BJ (cell line): ENCODE measurements at regions not wholly inside any gene's neighbourhood (a gene's known extent, or its start where the extent isn't known, plus 50 kb on each side); places are given as distances from the start of the nearest gene placed in this dataset.
A peak's percentile ranks its signal among the peaks of the same experiment; 100 is the strongest.

Experiments used
- CTCF ChIA-PET: fragments of 350-600 bp; formaldehyde crosslinking; extraction: SDS; loops from one replicate; lab custom pipeline; 2021; ENCODE audit warnings: antibody characterized with exemption, inconsistent platforms; lab: Yijun Ruan, JAX
- POLR2A ChIA-PET: fragments of 300-600 bp; sonication (Branson Sonifier 250); formaldehyde crosslinking; extraction: SDS; loops from one replicate; lab custom pipeline; 2021; ENCODE audit warnings: antibody characterized with exemption; lab: Charles Lee
- DNase-seq: peaks from one replicate; pipeline ENCODE4 v3.0.0-alpha.2; 2011; ENCODE audit warnings: low read depth
- H3K27me3 ChIP-seq: 2 replicates; pipeline ENCODE4 v1.6.0; 2011; ENCODE audit warnings: low read length; ENCODE audit not compliant: control insufficient read depth, insufficient read depth
- H3K36me3 ChIP-seq: 2 replicates; pipeline ENCODE4 v1.5.1; 2011; ENCODE audit warnings: low read length; ENCODE audit not compliant: control insufficient read depth, insufficient read depth
- H3K4me3 ChIP-seq: 2 replicates; pipeline ENCODE4 v1.5.1; 2011; ENCODE audit warnings: low read depth, mild to moderate bottlenecking, control low read depth, low read length
- CTCF ChIP-seq: IDR thresholded peaks from 2 replicates; pipeline ENCODE4 v1.5.1; 2011; ENCODE audit warnings: low read depth, mild to moderate bottlenecking, control low read depth, inconsistent platforms, low read length, moderate library complexity; ENCODE audit not compliant: insufficient read depth

- no peak for TF ChIP-seq CTCF
- ChIA-PET POLR2A (no interaction called here), CTCF (interaction anchor here (0.7 kb wide), 1 partner anchor 16 kb away, joined by 3 read pairs; no protein-coding TSS in a partner anchor)
- Histone ChIP-seq H3K36me3 (no peaks in the 10 kb centered on the region), H3K27me3 (no peaks in the 10 kb centered on the region), H3K4me3 (no peak overlapping the region)
- DNase-seq, result no peak
These were observed 219.8 kb upstream of the BMPER start for GRCh38 chr7:33685503-33685902.

- ChIA-PET CTCF (interaction anchor here (0.6 to 1.8 kb wide), 2 partner anchors 11 to 76 kb away, joined by 3 to 6 read pairs; no protein-coding TSS in a partner anchor), POLR2A (no interaction called here)
- Histone ChIP-seq H3K4me3 (no peak overlapping the region), H3K27me3 (no peaks in the 10 kb centered on the region), H3K36me3 (no peaks in the 10 kb centered on the region)
- no peak for TF ChIP-seq CTCF
- DNase-seq, result no peak
These were observed 219.2 kb upstream of the BMPER start for GRCh38 chr7:33685981-33686683.

DNA sequence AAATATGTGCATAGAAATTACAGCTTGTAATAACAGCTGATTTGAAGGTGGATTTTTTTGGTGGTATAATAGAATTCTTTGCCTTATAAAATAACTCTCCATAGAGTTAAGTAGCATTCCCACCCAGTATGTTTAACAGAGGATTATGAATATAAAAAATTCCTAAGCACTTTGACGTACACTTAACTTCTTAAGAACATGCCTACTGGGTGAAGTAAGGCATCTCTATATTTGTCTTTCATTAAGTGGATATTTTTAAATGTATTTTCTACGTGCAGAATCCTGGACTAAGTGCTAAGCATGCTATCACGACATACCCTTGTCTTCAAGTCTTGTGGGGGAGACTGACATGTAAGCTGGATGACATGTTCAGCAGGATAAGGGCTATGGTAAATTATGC lies 217.7 kb upstream of the BMPER start:
- ChIA-PET CTCF (interaction anchor here (1.2 to 1.8 kb wide), 2 partner anchors 10 to 17 kb away, joined by 6 read pairs; no protein-coding TSS in a partner anchor), POLR2A (no interaction called here)
- Histone ChIP-seq H3K36me3 (no peaks in the 10 kb centered on the region), H3K4me3 (no peak overlapping the region), H3K27me3 (no peaks in the 10 kb centered on the region)
- DNase-seq, result no peak
- TF ChIP-seq CTCF, result no peak

GRCh38 chr7:33691180-33691579 lies 214.2 kb upstream of the BMPER start:
- H3K36me3 ChIP-seq, result no peaks in the 10 kb centered on the region
- TF ChIP-seq CTCF, result no peak
- no peak overlapping the region for H3K4me3 ChIP-seq
- CTCF ChIA-PET, result interaction anchor here (1.3 to 1.8 kb wide), 2 partner anchors 28 to 232 kb away, joined by 3 to 4 read pairs; no protein-coding TSS in a partner anchor
- no peaks in the 10 kb centered on the region for H3K27me3 ChIP-seq
- DNase-seq, result no peak
- POLR2A ChIA-PET, result no interaction called here

GRCh38 chr7:33692956-33693355 lies 212.4 kb upstream of the BMPER start:
- Histone ChIP-seq H3K27me3 (no peaks in the 10 kb centered on the region), H3K36me3 (no peaks in the 10 kb centered on the region), H3K4me3 (no peak overlapping the region)
- DNase-seq, result peak; percentile 69
- TF ChIP-seq CTCF, result no peak
- POLR2A ChIA-PET, result no interaction called here
- CTCF ChIA-PET, result interaction anchor here (0.9 to 1.8 kb wide), 2 partner anchors 56 to 234 kb away, joined by 3 to 4 read pairs; no protein-coding TSS in a partner anchor
